H1 (cell line): ENCODE measurements at regions not wholly inside any gene's neighbourhood (a gene's known extent, or its start where the extent isn't known, plus 50 kb on each side); places are given as distances from the start of the nearest gene placed in this dataset.

Experiments
- POLR2A ChIP-seq, 2 experiments: IDR thresholded peaks; 1 replicate in 1 of 2; 2 replicates in 1 of 2; pipeline ENCODE4 v1.6.1; 2011; ENCODE audit warnings: low read depth in 2 of 2, low read length in 2 of 2, mild to moderate bottlenecking in 2 of 2; ENCODE audit errors: control extremely low read depth in 1 of 2
- SIN3A ChIP-seq, 2 experiments: IDR thresholded peaks in 1 of 2; conservative IDR thresholded peaks in 1 of 2; 2 replicates each; pipeline ENCODE4 v1.6.1; 2011 to 2012; ENCODE audit warnings: low read length in 2 of 2, improper control_type of control experiment in 1 of 2, low read depth in 1 of 2, mild to moderate bottlenecking in 1 of 2
- ZNF274 ChIP-seq: IDR thresholded peaks from 2 replicates; pipeline ENCODE4 v1.7.0; 2012; ENCODE audit warnings: low read length, borderline replicate concordance; ENCODE audit errors: extremely low read depth
- TF ChIP-seq, protein P1 (sequence below): IDR thresholded peaks from 2 replicates; pipeline ENCODE4 v1.6.1; 2012; ENCODE audit warnings: inconsistent platforms

- TF ChIP-seq, protein P1, sequence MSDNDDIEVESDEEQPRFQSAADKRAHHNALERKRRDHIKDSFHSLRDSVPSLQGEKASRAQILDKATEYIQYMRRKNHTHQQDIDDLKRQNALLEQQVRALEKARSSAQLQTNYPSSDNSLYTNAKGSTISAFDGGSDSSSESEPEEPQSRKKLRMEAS: no peak
- no peak for TF ChIP-seq POLR2A (IDR thresholded peaks at IDR 0.05; ENCODE audit: control extremely low read depth in 1 of 2, low read depth in 2 of 2, low read length in 2 of 2)
- TF ChIP-seq ZNF274: no peak
- no peak for TF ChIP-seq SIN3A (conservative IDR thresholded peaks at IDR 0.05 in 1 of 2, IDR thresholded peaks at IDR 0.05 in 1 of 2; ENCODE audit: low read depth in 1 of 2, low read length in 2 of 2)
- TF ChIP-seq, all 59 proteins: peak for 0
Measured at GRCh38 chr18:74005320-74006109, 142.1 kb downstream of the FBXO15 start (continued).
